ENCODE measurements at regions not wholly inside any gene's neighbourhood (a gene's known extent, or its start where the extent isn't known, plus 50 kb on each side); places are given as distances from the start of the nearest gene placed in this dataset.

- FAIRE-seq, result no peak
Observed at GRCh38 chr10:58109731-58110130, 158.0 kb downstream of the IPMK start.

DNA sequence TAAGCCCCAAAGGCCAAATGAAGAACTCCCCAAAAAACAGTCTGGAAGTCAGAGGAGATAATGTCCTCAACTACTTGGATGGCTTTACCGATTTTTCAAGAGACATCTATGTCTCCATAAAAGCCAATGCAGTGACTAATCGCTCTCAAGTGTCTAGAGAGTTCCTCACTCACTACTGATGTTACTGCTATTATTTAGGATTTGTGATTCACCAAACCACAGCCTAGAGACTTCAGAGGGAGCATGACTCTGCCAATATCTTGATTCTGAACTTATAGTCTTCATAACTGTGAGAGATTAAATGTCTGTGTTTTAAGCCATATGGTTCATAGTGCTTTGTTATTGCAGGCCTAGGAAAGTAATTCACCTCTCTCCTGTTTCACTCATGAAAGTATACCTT is 160.2 kb downstream of the IPMK start:
- DNase-seq (ENCODE audit: low read depth, low spot score) (no peak), FAIRE-seq (no peak)
- Histone ChIP-seq H3K36me3 (ENCODE audit: control insufficient read depth in 2 of 2, extremely low read depth in 1 of 2, insufficient read depth in 2 of 2, low read length in 2 of 2) (no peaks in the 10 kb centered on the region), H3K27me3 (ENCODE audit: control insufficient read depth, extremely low read depth, insufficient read depth, low read length) (no peaks in the 10 kb centered on the region), H3K4me3 (ENCODE audit: control insufficient read depth in 2 of 3, extremely low read depth in 1 of 3, insufficient read depth in 2 of 3, low read depth in 1 of 3, low read length in 3 of 3) (no peak overlapping the region), H3K79me2 (ENCODE audit: control insufficient read depth, insufficient read depth, low read length) (no peaks in the 10 kb centered on the region), H4K20me1 (ENCODE audit: control insufficient read depth, extremely low read depth, insufficient read depth, low read length) (no peaks in the 10 kb centered on the region), H3K9me3 (ENCODE audit: control insufficient read depth, low read depth, low read length) (no peaks in the 10 kb centered on the region), H3K9me1 (ENCODE audit: control insufficient read depth, extremely low read depth, insufficient read depth, low read length) (no peaks in the 10 kb centered on the region), H3K27ac (ENCODE audit: control insufficient read depth, insufficient read depth, low read length) (no peak overlapping the region), H3K9ac (ENCODE audit: control insufficient read depth, extremely low read depth, insufficient read depth, low read length) (no peak overlapping the region), H3K4me2 (ENCODE audit: control insufficient read depth, extremely low read depth, insufficient read depth, low read depth, low read length) (no peak overlapping the region), H2AFZ (ENCODE audit: control insufficient read depth, low read length) (no peak overlapping the region), H3K4me1 (ENCODE audit: control insufficient read depth, extremely low read depth, insufficient read depth, low read length) (no peaks in the 10 kb centered on the region)
- dilution Hi-C loops (cut with MboI; ENCODE audit: extremely low pct_ligation_motif_present, low sequenced_read_pairs), result no loop called here
- no peak for TF ChIP-seq EZH2 (IDR thresholded peaks at IDR 0.05; ENCODE audit: low read length)
- no peak for TF ChIP-seq CTCF (optimal IDR thresholded peaks at IDR 0.05 in 1 of 3, IDR thresholded peaks at IDR 0.05 in 1 of 3, conservative IDR thresholded peaks at IDR 0.05 in 1 of 3; ENCODE audit: extremely low read depth in 1 of 3, insufficient read depth in 2 of 3, low read length in 3 of 3)

More at GRCh38 chr10:58109731-58110130, 158.0 kb downstream of the IPMK start:
- H3K9ac ChIP-seq (ENCODE audit: control insufficient read depth, extremely low read depth, insufficient read depth, low read length), result no peak overlapping the region
- H2AFZ ChIP-seq (ENCODE audit: control insufficient read depth, low read length), result no peak overlapping the region
- no peaks in the 10 kb centered on the region for H3K36me3 ChIP-seq (ENCODE audit: control insufficient read depth in 2 of 2, extremely low read depth in 1 of 2, insufficient read depth in 2 of 2, low read length in 2 of 2)
- no peaks in the 10 kb centered on the region for H3K27me3 ChIP-seq (ENCODE audit: control insufficient read depth, extremely low read depth, insufficient read depth, low read length)
- no peaks in the 10 kb centered on the region for H3K4me1 ChIP-seq (ENCODE audit: control insufficient read depth, extremely low read depth, insufficient read depth, low read length)
- dilution Hi-C loops (cut with MboI; ENCODE audit: extremely low pct_ligation_motif_present, low sequenced_read_pairs), result no loop called here
- H4K20me1 ChIP-seq (ENCODE audit: control insufficient read depth, extremely low read depth, insufficient read depth, low read length), result no peaks in the 10 kb centered on the region
- H3K4me2 ChIP-seq (ENCODE audit: control insufficient read depth, extremely low read depth, insufficient read depth, low read depth, low read length), result no peak overlapping the region
- H3K9me1 ChIP-seq (ENCODE audit: control insufficient read depth, extremely low read depth, insufficient read depth, low read length), result no peaks in the 10 kb centered on the region
- no peaks in the 10 kb centered on the region for H3K9me3 ChIP-seq (ENCODE audit: control insufficient read depth, low read depth, low read length)
- no peak overlapping the region for H3K27ac ChIP-seq (ENCODE audit: control insufficient read depth, insufficient read depth, low read length)
- DNase-seq (ENCODE audit: low read depth, low spot score), result no peak
- TF ChIP-seq CTCF (optimal IDR thresholded peaks at IDR 0.05 in 1 of 3, IDR thresholded peaks at IDR 0.05 in 1 of 3, conservative IDR thresholded peaks at IDR 0.05 in 1 of 3; ENCODE audit: extremely low read depth in 1 of 3, insufficient read depth in 2 of 3, low read length in 3 of 3) (no peak), EZH2 (IDR thresholded peaks at IDR 0.05; ENCODE audit: low read length) (no peak)
- no peak overlapping the region for H3K4me3 ChIP-seq (ENCODE audit: control insufficient read depth in 2 of 3, extremely low read depth in 1 of 3, insufficient read depth in 2 of 3, low read depth in 1 of 3, low read length in 3 of 3)
- H3K79me2 ChIP-seq (ENCODE audit: control insufficient read depth, insufficient read depth, low read length), result no peaks in the 10 kb centered on the region

Data from keratinocyte (primary cell).